ENCODE measurements at regions not wholly inside any gene's neighbourhood (a gene's known extent, or its start where the extent isn't known, plus 50 kb on each side); places are given as distances from the start of the nearest gene placed in this dataset.
"Not testable (repeated sequence)": the region's sequence is repeated elsewhere in the genome, so short reads cannot be mapped to it uniquely, and the experiment has no call there.

DNA sequence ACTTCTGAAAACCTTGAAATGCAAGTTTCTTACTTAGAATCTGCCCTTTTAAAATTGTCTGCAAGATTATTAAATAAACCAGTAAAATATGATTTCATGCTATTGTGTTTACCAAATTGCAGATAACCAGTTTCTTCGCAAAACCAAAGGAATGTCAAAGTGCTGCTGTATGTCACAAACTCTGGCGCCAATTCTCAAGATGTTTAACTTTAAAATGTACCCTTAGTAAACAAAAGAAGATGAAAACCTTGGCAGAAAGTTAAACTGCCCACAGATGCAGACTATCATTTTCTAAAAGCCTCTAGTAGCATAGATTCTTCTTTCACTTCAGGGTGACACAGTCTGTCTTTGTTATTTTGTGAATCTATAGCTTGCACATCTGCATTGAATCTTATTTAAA lies 189.2 kb downstream of the SLITRK6 start:
- FAIRE-seq, result no peak

DNA sequence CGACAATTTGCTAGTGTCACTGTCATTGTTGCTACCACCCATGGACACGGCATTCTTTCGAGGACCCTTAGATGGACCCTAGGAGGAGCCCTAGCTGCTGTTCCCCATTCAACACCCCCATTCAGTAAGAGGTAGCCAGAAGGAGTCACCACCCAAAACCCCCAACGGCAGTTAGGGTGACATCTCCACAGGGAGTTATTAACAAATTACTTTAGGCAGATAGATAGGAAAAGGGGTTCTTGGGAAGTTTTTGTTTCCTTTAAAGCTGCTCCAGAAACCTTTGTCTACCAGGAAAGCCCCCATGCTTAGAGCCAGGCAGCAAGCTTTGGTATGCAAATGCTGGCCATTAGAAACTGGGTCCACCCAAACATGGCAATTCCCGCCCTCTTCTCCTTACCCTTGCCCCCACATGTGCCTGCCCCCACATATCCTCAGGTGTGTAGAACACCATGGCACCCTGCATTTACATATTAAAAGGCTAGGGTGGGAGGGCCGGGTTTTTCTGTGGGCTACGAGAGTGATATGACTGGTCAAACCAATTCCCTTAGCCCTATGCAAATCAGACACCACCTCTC lies 190.9 kb downstream of the SLITRK6 start:
- no peak for DNase-seq (ENCODE audit: insufficient read length, low spot score)
- FAIRE-seq, result no peak

More for the DNA sequence above, 189.2 kb downstream of the SLITRK6 start:
- no peak for DNase-seq (ENCODE audit: insufficient read length, low spot score)

DNA sequence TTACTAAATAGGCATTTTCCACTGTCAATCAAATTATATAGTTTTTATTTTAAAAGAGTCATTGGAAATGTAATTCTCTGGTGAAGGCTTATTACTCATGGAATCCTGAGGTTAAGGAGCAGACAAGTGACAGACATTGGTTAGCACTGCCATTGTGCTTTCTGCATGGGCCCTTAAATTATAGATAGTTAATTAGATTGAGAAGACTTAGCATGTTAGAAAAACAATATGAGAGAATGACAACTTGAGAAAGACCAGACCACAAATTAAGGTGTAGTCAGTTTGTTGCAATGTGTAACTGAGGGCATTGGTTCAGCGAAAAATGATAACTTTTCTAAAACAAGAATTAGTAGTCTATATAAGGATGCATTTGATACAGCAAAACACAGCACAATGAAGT lies 195.5 kb downstream of the SLITRK6 start:
- no peak for DNase-seq (ENCODE audit: insufficient read length, low spot score)
- no peak for FAIRE-seq

DNA sequence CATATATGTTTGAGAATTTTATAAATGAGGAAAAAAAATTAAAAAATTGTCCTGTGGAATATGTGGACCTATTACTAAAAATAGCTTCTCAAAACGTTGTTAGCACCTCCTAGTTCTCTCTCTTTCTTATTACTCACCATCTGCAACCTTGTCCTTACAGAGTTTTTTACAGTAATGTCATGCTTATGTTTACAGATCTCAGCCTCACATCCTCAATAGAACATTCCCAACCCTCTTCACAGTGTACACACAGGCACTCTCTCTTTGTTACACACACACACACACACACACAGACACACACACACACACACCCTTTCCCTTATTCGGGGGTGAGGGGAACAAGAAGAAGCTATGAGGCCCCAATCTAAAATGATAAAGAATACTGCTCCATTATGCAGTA lies 197.7 kb downstream of the SLITRK6 start:
- no peak for FAIRE-seq
- no peak for DNase-seq (ENCODE audit: insufficient read length, low spot score)

DNA sequence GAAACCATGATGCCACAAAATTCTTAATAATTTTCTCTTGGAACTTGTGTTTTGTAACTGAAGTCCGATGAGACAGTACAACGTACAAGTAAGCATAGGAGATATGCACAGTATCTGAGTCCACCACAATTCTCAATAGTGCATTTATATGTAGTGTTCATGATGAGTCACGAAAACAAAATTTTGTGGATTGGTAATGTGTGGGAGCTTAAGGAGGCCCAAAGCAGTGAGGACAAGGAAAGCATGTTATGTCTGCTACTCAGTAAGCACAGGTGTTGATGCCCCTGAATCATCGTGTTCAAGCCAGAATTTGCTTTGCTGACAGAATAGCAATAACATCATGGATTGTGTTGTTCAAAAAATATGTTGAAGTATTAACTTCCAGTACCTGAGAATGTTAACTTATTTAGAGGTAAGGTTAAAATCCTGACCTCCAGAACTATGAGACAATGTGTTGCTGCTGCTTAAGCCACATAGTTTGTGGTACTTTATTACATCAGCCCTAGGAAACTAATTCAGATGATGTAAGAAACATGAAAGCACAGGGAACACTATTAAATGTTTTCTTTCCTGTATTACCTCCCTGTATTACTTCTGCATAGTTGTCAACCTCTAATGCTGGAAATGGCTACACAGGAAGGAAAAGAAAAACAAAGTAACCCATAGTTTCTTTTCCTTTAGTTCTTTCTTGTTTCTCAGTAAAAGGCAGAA lies 201.3 kb downstream of the SLITRK6 start:
- DNase-seq (ENCODE audit: insufficient read length, low spot score) (no peak), FAIRE-seq (no peak)

DNA sequence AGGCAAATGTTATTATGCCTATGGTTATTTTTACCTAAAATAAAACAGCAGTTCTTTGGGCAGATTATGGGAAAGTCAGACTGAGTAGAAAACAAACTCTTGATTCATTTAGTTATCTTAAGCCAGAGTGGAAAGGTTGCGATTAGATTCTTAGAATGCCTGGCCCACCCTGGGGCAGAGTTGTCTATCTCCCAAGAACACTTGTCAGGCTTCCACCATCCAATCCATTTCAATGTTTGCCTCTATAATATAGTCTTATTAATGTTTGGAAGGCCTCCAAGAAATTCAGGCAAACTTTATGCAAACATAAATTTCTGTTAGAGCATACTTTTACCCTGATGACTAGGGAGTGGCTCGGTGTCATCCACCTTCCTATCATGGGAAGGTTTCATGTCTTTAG lies 207.0 kb downstream of the SLITRK6 start:
- no peak for DNase-seq (ENCODE audit: insufficient read length, low spot score)
- FAIRE-seq, result no peak

DNA sequence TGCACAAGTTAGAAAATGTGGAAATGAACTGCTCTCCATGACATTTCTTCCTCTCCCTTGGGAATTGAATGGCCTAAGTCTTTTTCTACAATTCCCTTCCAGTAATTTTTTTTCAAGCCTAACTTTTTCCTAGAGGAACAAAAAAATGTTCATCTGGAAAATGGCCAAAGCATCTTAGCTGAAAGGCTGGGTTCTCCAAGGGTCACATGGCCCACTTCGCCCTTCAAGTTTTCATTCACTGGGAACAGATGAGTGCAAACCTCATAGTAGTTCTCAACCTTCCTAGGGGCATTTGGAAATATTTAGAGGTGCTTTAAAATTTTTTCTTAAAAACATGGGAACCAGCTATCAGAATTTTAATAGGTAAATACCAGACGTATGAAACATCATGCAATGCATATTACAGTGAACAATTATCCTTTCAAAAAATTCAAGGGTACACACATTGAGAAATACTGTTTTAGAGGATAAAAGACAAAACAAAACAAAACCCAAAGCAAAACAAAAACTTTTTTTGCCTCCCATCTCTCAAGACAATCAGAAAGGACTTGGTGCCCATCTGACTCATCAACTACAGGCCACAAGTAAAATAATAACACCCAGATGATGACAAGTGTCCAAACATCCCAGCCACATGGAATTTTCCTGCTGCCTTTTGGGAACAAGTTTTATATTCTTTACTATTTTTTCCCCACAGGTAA lies 208.8 kb downstream of the SLITRK6 start:
- DNase-seq (ENCODE audit: insufficient read length, low spot score) (no peak), FAIRE-seq (no peak)

DNA sequence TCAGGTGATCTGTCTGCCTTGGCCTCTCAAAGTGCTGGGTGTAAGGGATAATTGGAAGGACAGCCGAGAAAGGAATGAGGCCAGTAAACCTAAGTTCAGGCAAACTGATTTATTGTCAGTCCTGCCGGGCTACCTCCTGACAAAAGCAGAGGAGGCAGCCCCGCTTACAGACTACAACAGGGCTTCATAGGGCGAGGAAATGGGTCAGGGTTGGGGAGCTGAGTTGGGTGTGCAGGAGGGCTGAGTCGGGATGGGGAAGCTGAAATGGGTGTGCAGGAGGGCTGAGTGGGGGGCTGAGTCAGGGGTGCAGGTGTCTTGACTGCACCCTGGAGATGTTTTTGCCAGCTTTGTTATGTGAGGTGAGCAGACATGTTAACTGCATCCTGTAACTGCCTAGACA lies 210.2 kb downstream of the SLITRK6 start:
- no peak for FAIRE-seq

DNA sequence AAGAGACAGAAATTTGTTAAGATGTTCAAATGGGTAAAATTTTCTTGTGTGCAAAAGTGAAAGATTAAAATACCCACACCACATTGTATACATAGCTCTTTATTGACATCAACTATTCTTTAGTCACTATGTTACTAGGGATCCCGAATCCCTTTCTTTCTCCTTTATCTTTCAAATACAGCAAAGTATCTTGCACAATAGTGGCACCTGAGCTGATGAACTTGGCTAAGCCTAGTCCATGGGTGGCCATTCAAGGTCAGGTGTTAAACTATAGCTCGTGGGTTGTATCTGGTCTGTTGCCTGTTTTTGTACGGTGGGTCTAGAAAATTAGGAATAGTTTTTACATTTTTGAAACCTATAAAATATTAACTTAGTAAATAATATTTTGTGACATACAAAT lies 210.9 kb downstream of the SLITRK6 start:
- no peak for FAIRE-seq
- no peak for DNase-seq (ENCODE audit: insufficient read length, low spot score)

More for the DNA sequence above, 210.2 kb downstream of the SLITRK6 start:
- no peak for DNase-seq (ENCODE audit: insufficient read length, low spot score)

DNA sequence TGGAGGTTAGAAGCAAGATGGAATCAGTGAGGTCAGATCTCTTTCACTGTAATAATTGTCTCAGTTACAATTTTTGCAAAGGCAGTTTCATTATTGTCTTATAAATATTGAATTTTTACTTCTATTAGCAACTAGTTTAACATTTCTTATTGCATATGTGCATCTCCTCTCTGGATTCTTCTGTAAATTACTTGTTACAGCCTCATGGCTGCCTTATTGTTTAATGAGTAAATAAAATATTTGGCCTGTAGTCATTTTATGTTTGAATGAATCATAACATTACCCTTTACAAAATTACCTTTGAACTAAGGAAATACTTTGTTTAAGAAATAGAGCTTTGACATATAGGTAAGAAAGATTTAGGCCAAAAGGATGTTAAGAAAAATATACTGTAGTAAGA lies 212.4 kb downstream of the SLITRK6 start:
- no peak for DNase-seq (ENCODE audit: insufficient read length, low spot score)
- FAIRE-seq, result no peak

DNA sequence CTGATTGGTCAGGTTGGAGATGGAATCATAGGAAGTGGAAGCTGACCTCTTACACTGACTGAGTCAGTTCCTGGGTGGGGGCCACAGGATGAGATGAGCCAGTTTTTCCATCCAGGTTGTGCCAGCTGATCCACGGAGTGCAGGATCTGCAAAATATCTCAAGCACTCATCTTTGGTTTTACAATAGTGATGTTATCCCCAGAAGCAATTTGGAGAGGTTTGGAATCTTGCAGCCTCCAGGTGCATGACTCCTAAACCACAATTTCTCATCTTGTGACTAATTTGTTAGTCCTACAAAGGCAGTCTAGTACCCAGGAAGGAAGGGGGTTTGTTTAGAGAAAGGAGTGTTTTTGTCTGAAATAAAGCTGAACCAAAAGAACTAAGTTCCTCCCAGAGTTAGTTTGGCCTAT lies 212.8 kb downstream of the SLITRK6 start:
- no peak for DNase-seq (ENCODE audit: insufficient read length, low spot score)
- no peak for FAIRE-seq

DNA sequence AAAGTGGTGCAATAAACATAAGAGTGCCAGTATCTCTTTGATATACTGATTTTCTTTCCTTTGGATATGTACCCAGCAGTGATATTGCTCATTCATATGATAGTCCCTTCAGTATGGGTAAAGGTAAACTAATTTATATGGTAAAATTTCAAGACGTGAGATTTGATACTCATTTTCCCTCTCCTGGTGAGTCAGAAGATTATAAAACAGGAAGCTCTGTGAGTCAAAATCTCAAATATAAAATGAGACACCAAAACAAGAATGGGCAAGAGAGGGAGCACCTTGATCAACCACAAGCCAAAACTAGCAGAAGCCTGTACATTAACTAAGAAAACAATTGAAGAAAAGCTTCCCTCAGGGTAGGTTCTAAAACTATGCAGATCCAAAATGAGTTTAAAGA lies 216.3 kb downstream of the SLITRK6 start:
- no peak for DNase-seq (ENCODE audit: insufficient read length, low spot score)
- FAIRE-seq, result no peak

DNA sequence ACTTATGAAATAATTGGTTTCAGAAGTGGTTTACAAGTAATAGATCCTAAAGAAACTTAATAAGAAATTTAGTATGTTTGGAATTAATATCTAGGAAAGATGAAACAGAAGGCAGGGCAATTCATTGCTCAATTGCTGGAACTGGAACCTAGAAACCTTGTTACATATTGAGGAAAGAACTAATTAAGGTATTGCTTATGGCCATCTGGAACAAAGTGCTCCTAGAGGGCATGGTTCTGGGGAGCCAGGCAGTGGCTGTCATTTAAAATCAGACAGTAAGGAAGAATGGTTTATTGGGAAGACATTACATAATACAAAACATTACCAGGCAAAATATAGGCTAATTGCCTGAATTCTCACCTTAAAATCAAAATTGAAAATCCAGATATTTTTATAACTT lies 224.1 kb downstream of the SLITRK6 start:
- DNase-seq (ENCODE audit: insufficient read length, low spot score), result no peak
- no peak for FAIRE-seq

DNA sequence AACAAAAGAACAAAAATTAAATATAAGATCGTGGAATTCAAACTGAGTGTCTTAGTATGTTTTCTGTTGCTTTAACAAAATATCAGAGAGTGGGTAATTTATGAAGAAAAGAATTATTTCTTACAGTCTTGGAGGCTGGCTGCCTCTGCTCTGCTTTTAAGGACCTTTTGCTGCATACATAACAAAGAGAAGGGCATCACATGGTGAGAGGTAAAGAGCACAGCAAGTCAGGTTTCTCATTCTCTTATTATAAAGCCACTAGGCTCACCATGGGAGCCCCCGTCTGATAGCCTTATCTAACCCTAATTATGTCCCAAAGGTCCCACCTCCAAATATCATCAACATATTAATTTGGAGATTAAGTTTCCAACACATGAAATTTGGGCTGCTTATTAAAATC lies 231.3 kb downstream of the SLITRK6 start:
- FAIRE-seq, result no peak
- no peak for DNase-seq (ENCODE audit: insufficient read length, low spot score)

DNA sequence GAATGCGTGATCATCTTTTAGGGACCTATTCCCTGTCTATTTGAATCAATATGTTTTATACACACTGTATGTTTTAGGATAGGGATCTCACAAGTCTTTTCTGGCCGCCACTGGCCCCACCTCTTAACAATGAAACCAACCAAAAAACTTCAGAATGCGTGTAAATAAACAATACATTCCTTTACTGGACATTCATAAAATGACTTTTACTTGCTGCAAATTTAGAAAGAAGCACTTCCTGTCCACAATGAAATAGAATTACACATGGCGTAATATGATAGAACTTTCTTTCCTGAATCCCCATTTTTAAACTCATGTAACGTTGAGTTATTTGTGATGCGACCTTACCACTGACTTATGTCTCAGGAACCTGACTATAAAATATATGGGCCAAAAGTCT lies 233.6 kb downstream of the SLITRK6 start:
- FAIRE-seq, result no peak
- DNase-seq (ENCODE audit: insufficient read length, low spot score), result no peak

DNA sequence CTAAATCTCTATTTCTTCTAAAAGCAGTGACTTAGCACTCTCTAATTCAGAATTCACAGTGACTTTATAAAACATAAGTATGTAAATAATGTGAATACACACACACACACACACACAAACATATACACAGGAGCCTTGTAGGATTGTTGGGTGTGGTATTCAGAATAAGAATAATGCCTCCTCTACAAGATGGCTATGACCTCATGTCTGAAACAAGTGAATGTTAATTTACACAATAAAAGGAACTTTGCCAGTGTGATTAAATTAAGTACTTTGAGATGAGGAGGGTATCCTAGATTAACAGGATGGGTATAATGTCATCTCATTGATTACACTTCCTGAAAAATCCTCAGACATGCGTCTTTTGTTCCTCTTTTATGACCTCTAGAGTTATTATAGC lies 234.6 kb downstream of the SLITRK6 start:
- DNase-seq (ENCODE audit: insufficient read length, low spot score) (no peak), FAIRE-seq (no peak)

DNA sequence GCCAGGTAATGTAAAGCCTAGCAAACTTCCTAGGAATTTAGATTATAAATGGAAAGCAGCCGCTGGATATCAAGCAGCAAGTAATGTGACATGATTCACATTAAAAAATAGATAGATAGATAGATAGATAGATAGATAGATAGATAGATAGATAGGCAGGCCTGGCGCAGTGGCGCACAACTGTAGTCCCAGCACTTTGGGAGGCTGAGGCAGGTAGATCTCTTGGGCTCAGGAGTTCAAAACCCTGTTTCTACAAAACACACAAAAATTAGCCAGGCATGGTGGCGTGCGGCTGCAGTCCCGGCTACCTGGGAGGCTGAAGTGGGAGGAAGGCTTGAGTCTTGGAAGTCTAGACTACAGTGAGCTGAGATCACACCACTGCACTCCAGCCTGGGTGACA lies 236.9 kb downstream of the SLITRK6 start:
- DNase-seq (ENCODE audit: insufficient read length, low spot score) (no peak), FAIRE-seq (no peak)

DNA sequence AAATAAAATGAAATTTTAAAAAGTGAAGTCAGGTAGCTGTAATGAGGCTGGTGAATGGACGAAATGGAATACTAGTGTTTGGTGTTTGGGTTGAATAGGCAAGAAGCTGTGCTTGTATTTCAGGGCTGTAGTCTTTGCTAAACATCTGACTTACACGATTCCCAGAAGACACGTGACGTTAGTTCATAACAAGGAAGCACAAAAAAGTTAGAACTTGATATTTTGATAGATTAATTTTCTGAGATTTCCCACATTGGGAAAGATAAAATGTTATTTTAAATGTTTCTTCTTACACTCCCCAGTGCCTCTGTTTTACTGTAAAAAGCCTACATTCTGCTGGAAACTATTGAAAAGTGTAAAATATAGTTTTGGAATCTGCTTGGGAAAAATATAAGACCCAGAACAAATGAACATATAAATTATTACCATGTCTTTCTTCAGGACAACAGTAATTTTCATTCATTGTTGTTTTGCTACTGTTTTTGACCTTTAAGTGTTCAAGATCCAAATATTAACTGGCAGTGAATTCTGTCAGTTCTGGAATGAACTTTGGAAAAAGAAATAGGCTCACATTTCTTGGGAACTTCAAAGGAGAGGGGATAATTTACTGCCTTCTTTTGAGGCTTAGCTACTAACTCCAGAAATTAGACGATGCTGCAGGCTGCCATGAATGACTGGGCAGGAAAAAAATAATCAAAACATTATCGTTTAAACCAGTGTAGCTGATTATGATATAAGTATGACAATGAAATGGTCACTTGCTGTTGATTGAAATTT lies 241.3 kb downstream of the SLITRK6 start:
- DNase-seq (ENCODE audit: insufficient read length, low spot score) (no peak), FAIRE-seq (no peak)

DNA sequence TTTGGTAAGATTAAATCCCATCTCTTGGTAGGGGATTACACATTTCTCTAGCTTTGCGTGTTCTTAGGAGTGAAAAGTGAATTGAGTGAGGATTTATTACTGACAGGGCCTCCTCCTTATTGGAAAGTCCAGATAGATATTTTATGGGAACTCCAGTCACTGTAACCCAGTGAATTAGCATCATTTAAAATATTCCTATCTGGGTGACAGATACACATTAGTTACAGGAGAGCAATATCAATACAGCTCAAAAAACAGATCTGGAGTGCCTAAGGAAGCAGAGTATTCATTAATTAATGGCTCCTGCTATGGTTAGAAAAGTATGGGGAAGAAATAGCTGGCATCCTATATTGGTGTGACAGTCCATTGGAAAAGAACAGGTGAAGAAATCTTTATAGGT lies 248.2 kb downstream of the SLITRK6 start:
- DNase-seq (ENCODE audit: insufficient read length, low spot score) (no peak), FAIRE-seq (no peak)

DNA sequence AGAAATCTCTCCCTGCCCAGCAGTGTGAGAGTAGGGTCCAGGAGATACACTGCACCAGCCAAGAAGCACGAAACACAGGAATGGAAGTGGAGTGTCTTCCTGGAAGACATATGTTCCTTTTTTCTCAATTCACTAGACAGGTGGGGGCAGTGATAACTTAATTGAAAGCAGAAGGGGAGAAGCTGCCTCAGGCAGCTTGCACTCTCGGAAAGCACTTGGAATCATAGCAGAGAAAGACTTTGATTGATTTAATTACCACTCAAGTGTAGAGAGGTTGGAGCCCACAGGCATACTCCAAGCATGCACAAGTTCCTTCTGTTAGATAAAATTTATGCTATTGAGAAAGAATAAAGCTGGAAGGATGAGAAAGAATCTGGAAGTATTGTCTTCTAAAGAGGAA lies 249.4 kb downstream of the SLITRK6 start:
- FAIRE-seq, result no peak
- DNase-seq (ENCODE audit: insufficient read length, low spot score), result no peak

DNA sequence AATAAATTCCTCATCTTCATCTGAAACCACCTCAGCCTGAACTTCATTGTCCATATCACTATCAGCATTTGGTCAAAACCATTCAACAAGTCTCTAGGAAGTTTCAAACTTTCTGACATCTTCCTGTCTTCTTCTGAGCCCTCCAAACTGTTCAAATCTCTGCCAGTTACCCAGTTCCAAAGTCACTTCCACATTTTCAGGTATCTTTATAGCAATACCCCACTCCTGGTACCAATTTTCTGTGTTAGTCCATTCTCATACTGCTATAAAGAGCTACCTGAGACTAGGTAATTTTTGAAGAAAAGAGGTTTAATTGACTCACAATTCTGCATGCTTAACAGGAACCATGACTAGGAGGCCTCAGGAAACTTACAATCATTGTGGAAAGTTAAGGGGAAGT lies 250.4 kb downstream of the SLITRK6 start:
- not testable (repeated sequence) for DNase-seq (ENCODE audit: insufficient read length, low spot score); FAIRE-seq

All from GM19239 (cell line).